Memory B cell (primary cell): ENCODE measurements at regions not wholly inside any gene's neighbourhood (a gene's known extent, or its start where the extent isn't known, plus 50 kb on each side); places are given as distances from the start of the nearest gene placed in this dataset.
"Not testable (repeated sequence)": the region's sequence is repeated elsewhere in the genome, so short reads cannot be mapped to it uniquely, and the experiment has no call there.

ENCODE experiments used
- ATAC-seq: fragments of 150-1000 bp; cut with Tn5 transposase; 2 replicates; pipeline ENCODE4 v1.10.0; 2021; ENCODE audit warnings: low read depth, mild to moderate bottlenecking, moderate library complexity
- DNase-seq, 2 donors: peaks; one replicate each; pipeline ENCODE4 v3.0.0; 2022; ENCODE audit warnings: low spot score in 2 of 2
- H3K27ac Mint-ChIP-seq: one replicate; pipeline ENCODE4 v1.8.0; 2022; ENCODE audit warnings: mild to moderate bottlenecking, moderate library complexity, mixed read lengths
- H3K27me3 Mint-ChIP-seq: one replicate; pipeline ENCODE4 v1.8.0; 2022; ENCODE audit warnings: mixed read lengths
- H3K36me3 Mint-ChIP-seq: one replicate; pipeline ENCODE4 v1.8.0; 2022; ENCODE audit warnings: mild to moderate bottlenecking, mixed read lengths
- H3K4me1 Mint-ChIP-seq: one replicate; pipeline ENCODE4 v1.8.0; 2022; ENCODE audit warnings: mixed read lengths
- H3K4me3 Mint-ChIP-seq: one replicate; pipeline ENCODE4 v1.8.0; 2022; ENCODE audit warnings: mild to moderate bottlenecking, moderate library complexity, mixed read lengths
- H3K9me3 Mint-ChIP-seq: one replicate; pipeline ENCODE4 v1.8.0; 2022; ENCODE audit warnings: mixed read lengths

- ATAC-seq (no peak), DNase-seq (no peak)
- Mint-ChIP-seq H3K27me3 (peaks cover 1% of the 10 kb centered on the region), H3K9me3 (no peaks in the 10 kb centered on the region), H3K36me3 (no peaks in the 10 kb centered on the region), H3K27ac (no peak overlapping the region), H3K4me1 (no peaks in the 10 kb centered on the region), H3K4me3 (no peak overlapping the region)
Measured at GRCh38 chr7:152523916-152524315, 88.1 kb upstream of the KMT2C start.

- no peaks in the 10 kb centered on the region for H3K4me1 Mint-ChIP-seq
- H3K27ac Mint-ChIP-seq, result no peak overlapping the region
- H3K9me3 Mint-ChIP-seq, result no peaks in the 10 kb centered on the region
- no peaks in the 10 kb centered on the region for H3K36me3 Mint-ChIP-seq
- peaks cover 1% of the 10 kb centered on the region for H3K27me3 Mint-ChIP-seq
- ATAC-seq (no peak), DNase-seq (no peak)
- no peak overlapping the region for H3K4me3 Mint-ChIP-seq
Measured at GRCh38 chr7:152522571-152523067, 86.8 kb upstream of the KMT2C start.

GRCh38 chr7:152521420-152522337, 85.9 kb upstream of the KMT2C start:
- no peaks in the 10 kb centered on the region for H3K9me3 Mint-ChIP-seq

GRCh38 chr7:152520861-152521302, 85.1 kb upstream of the KMT2C start:
- no peaks in the 10 kb centered on the region for H3K9me3 Mint-ChIP-seq
- H3K36me3 Mint-ChIP-seq, result no peaks in the 10 kb centered on the region
- H3K4me3 Mint-ChIP-seq, result no peak overlapping the region
- ATAC-seq (no peak), DNase-seq (no peak)
- peaks cover 4% of the 10 kb centered on the region for H3K27me3 Mint-ChIP-seq
- no peaks in the 10 kb centered on the region for H3K4me1 Mint-ChIP-seq
- no peak overlapping the region for H3K27ac Mint-ChIP-seq

More at GRCh38 chr7:152521420-152522337, 85.9 kb upstream of the KMT2C start:
- ATAC-seq (no peak), DNase-seq (no peak)
- peaks cover 1% of the 10 kb centered on the region for H3K27me3 Mint-ChIP-seq
- no peaks in the 10 kb centered on the region for H3K36me3 Mint-ChIP-seq
- H3K4me3 Mint-ChIP-seq, result no peak overlapping the region
- H3K4me1 Mint-ChIP-seq, result no peaks in the 10 kb centered on the region
- no peak overlapping the region for H3K27ac Mint-ChIP-seq

- H3K27ac Mint-ChIP-seq, result no peak overlapping the region
- ATAC-seq (no peak), DNase-seq (no peak)
- H3K4me1 Mint-ChIP-seq, result no peaks in the 10 kb centered on the region
- no peak overlapping the region for H3K4me3 Mint-ChIP-seq
- H3K27me3 Mint-ChIP-seq, result peaks cover 4% of the 10 kb centered on the region
- no peaks in the 10 kb centered on the region for H3K36me3 Mint-ChIP-seq
- H3K9me3 Mint-ChIP-seq, result no peaks in the 10 kb centered on the region
Measured at GRCh38 chr7:152519290-152519689, 83.5 kb upstream of the KMT2C start.

GRCh38 chr7:152516216-152516615, 80.4 kb upstream of the KMT2C start:
- Mint-ChIP-seq H3K4me1 (no peaks in the 10 kb centered on the region), H3K27me3 (peaks cover 3% of the 10 kb centered on the region), H3K27ac (no peak overlapping the region), H3K4me3 (no peak overlapping the region), H3K36me3 (no peaks in the 10 kb centered on the region), H3K9me3 (no peaks in the 10 kb centered on the region)
- DNase-seq (no peak), ATAC-seq (no peak)

GRCh38 chr7:152515266-152515950, 79.6 kb upstream of the KMT2C start:
- H3K9me3 Mint-ChIP-seq, H3K27ac Mint-ChIP-seq, DNase-seq, H3K4me1 Mint-ChIP-seq, ATAC-seq, H3K27me3 Mint-ChIP-seq, H3K36me3 Mint-ChIP-seq, H3K4me3 Mint-ChIP-seq: not testable (repeated sequence)

- no peaks in the 10 kb centered on the region for H3K4me1 Mint-ChIP-seq
- H3K27ac Mint-ChIP-seq, result no peak overlapping the region
- no peaks in the 10 kb centered on the region for H3K36me3 Mint-ChIP-seq
- no peaks in the 10 kb centered on the region for H3K9me3 Mint-ChIP-seq
- DNase-seq, result no peak
- H3K4me3 Mint-ChIP-seq, result no peak overlapping the region
- no peak for ATAC-seq
- H3K27me3 Mint-ChIP-seq, result peaks cover 3% of the 10 kb centered on the region
Measured at GRCh38 chr7:152514771-152515105, 78.9 kb upstream of the KMT2C start.

- H3K9me3 Mint-ChIP-seq, result no peaks in the 10 kb centered on the region
- H3K36me3 Mint-ChIP-seq, result no peaks in the 10 kb centered on the region
- ATAC-seq, result no peak
- no peak overlapping the region for H3K27ac Mint-ChIP-seq
- DNase-seq, result no peak
- no peak overlapping the region for H3K4me3 Mint-ChIP-seq
- H3K27me3 Mint-ChIP-seq, result peaks cover 4% of the 10 kb centered on the region
- no peaks in the 10 kb centered on the region for H3K4me1 Mint-ChIP-seq
Measured at GRCh38 chr7:152513861-152514770, 78.3 kb upstream of the KMT2C start.

GRCh38 chr7:152512706-152513105, 76.9 kb upstream of the KMT2C start:
- H3K36me3 Mint-ChIP-seq, result no peaks in the 10 kb centered on the region
- H3K9me3 Mint-ChIP-seq, result no peaks in the 10 kb centered on the region
- peak overlapping the region; percentile 58 for H3K4me3 Mint-ChIP-seq
- H3K27me3 Mint-ChIP-seq, result peaks cover 4% of the 10 kb centered on the region
- no peak overlapping the region for H3K27ac Mint-ChIP-seq
- ATAC-seq, result peak; percentile 83
- H3K4me1 Mint-ChIP-seq, result no peaks in the 10 kb centered on the region
- no peak for DNase-seq

GRCh38 chr7:152511736-152512135, 75.9 kb upstream of the KMT2C start:
- H3K4me3 Mint-ChIP-seq, result no peak overlapping the region
- H3K9me3 Mint-ChIP-seq, result no peaks in the 10 kb centered on the region
- no peaks in the 10 kb centered on the region for H3K4me1 Mint-ChIP-seq
- no peaks in the 10 kb centered on the region for H3K36me3 Mint-ChIP-seq
- peaks cover 4% of the 10 kb centered on the region for H3K27me3 Mint-ChIP-seq
- DNase-seq, result no peak
- ATAC-seq, result no peak
- no peak overlapping the region for H3K27ac Mint-ChIP-seq

- peaks cover 1% of the 10 kb centered on the region for H3K27me3 Mint-ChIP-seq
- H3K9me3 Mint-ChIP-seq, result no peaks in the 10 kb centered on the region
- H3K27ac Mint-ChIP-seq, result no peak overlapping the region
- ATAC-seq, result no peak
- no peaks in the 10 kb centered on the region for H3K4me1 Mint-ChIP-seq
- no peak for DNase-seq
- no peaks in the 10 kb centered on the region for H3K36me3 Mint-ChIP-seq
- H3K4me3 Mint-ChIP-seq, result no peak overlapping the region
Measured at GRCh38 chr7:152508701-152509100, 72.9 kb upstream of the KMT2C start.

- H3K27ac Mint-ChIP-seq, result no peak overlapping the region
- no peaks in the 10 kb centered on the region for H3K9me3 Mint-ChIP-seq
- DNase-seq (no peak), ATAC-seq (no peak)
- no peak overlapping the region for H3K4me3 Mint-ChIP-seq
- peaks cover 5% of the 10 kb centered on the region for H3K27me3 Mint-ChIP-seq
- H3K36me3 Mint-ChIP-seq, result no peaks in the 10 kb centered on the region
- H3K4me1 Mint-ChIP-seq, result no peaks in the 10 kb centered on the region
Measured at GRCh38 chr7:152505606-152506005, 69.8 kb upstream of the KMT2C start.

- Mint-ChIP-seq H3K4me3 (no peak overlapping the region), H3K27ac (no peak overlapping the region), H3K4me1 (no peaks in the 10 kb centered on the region), H3K36me3 (no peaks in the 10 kb centered on the region), H3K27me3 (peaks cover 5% of the 10 kb centered on the region), H3K9me3 (no peaks in the 10 kb centered on the region)
- DNase-seq (no peak), ATAC-seq (no peak)
Measured at GRCh38 chr7:152504816-152505215, 69.0 kb upstream of the KMT2C start.
